Liver (tissue), 3 donors: ENCODE measurements at regions not wholly inside any gene's neighbourhood (a gene's known extent, or its start where the extent isn't known, plus 50 kb on each side); places are given as distances from the start of the nearest gene placed in this dataset.

Experiments used
- GABPA ChIP-seq, 2 donors: IDR thresholded peaks in 1 of 2; conservative IDR thresholded peaks in 1 of 2; 2 replicates each; pipeline ENCODE4 v1.6.1; 2016; ENCODE audit warnings: antibody characterized with exemption in 2 of 2, mild to moderate bottlenecking in 1 of 2, moderate library complexity in 1 of 2
- HNF4A ChIP-seq, 2 donors: conservative IDR thresholded peaks; 2 replicates each; pipeline ENCODE4 v1.6.1; 2016; ENCODE audit warnings: antibody characterized with exemption in 2 of 2, mild to moderate bottlenecking in 2 of 2
- NR2F2 ChIP-seq: IDR thresholded peaks from 2 replicates; pipeline ENCODE4 v1.6.1; 2016; ENCODE audit warnings: antibody characterized with exemption
- RAD21 ChIP-seq, 2 donors: IDR thresholded peaks; 2 replicates each; pipeline ENCODE4 v1.6.1; 2016; ENCODE audit warnings: antibody characterized with exemption in 2 of 2, mild to moderate bottlenecking in 2 of 2
- SP1 ChIP-seq: IDR thresholded peaks from 2 replicates; pipeline ENCODE4 v1.6.1; 2018; ENCODE audit warnings: antibody characterized with exemption, mild to moderate bottlenecking
- TAF1 ChIP-seq: conservative IDR thresholded peaks from 2 replicates; pipeline ENCODE4 v1.6.1; 2016; ENCODE audit warnings: antibody characterized with exemption, mild to moderate bottlenecking
- YY1 ChIP-seq: IDR thresholded peaks from 2 replicates; pipeline ENCODE4 v1.6.1; 2016; ENCODE audit warnings: antibody characterized with exemption, mild to moderate bottlenecking
- TF ChIP-seq, protein P1 (sequence below): fragments of 150-350 bp; IDR thresholded peaks from 2 replicates; pipeline ENCODE4 v1.5.1; 2017; ENCODE audit warnings: improper control_type of control experiment, low read depth, low read length; ENCODE audit not compliant: missing input control
- TF ChIP-seq, protein P2 (sequence below): IDR thresholded peaks from 2 replicates; pipeline ENCODE4 v1.6.1; 2016; ENCODE audit warnings: antibody characterized with exemption, mild to moderate bottlenecking
- TF ChIP-seq, protein P3 (sequence below): IDR thresholded peaks from 2 replicates; pipeline ENCODE4 v1.6.1; 2016; ENCODE audit warnings: antibody characterized with exemption
- TF ChIP-seq, protein P4 (sequence below): IDR thresholded peaks from 2 replicates; pipeline ENCODE4 v1.6.1; 2016; ENCODE audit warnings: antibody characterized with exemption
- donor health status: healthy.
- donor health status: healthy.

DNA sequence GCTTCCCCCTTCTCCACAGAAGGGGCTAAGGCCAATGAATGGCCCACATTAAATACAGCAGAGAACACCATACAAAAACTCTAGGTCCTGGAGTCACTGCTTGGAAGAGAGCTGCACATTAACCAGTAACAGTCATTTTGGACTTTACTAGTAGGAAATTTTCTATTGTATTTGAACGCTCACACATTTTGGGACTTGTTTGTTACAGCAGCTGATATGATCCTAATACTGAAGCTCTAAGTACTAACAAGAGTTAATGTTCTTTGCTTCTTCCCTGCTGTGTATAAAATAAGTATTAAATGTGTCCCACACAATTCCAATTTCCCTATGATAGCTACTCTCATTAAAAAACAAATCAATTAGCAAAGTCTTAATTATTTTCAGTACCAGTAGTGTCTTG lies 148.3 kb upstream of the IRX3 start:
- TF ChIP-seq, protein P1, sequence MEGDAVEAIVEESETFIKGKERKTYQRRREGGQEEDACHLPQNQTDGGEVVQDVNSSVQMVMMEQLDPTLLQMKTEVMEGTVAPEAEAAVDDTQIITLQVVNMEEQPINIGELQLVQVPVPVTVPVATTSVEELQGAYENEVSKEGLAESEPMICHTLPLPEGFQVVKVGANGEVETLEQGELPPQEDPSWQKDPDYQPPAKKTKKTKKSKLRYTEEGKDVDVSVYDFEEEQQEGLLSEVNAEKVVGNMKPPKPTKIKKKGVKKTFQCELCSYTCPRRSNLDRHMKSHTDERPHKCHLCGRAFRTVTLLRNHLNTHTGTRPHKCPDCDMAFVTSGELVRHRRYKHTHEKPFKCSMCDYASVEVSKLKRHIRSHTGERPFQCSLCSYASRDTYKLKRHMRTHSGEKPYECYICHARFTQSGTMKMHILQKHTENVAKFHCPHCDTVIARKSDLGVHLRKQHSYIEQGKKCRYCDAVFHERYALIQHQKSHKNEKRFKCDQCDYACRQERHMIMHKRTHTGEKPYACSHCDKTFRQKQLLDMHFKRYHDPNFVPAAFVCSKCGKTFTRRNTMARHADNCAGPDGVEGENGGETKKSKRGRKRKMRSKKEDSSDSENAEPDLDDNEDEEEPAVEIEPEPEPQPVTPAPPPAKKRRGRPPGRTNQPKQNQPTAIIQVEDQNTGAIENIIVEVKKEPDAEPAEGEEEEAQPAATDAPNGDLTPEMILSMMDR: no peak
- TF ChIP-seq HNF4A (conservative IDR thresholded peaks at IDR 0.05) (no peak), SP1 (no peak), GABPA (IDR thresholded peaks at IDR 0.05 in 1 of 2, conservative IDR thresholded peaks at IDR 0.05 in 1 of 2) (no peak), YY1 (no peak), NR2F2 (no peak), TAF1 (no peak), RAD21 (IDR thresholded peaks at IDR 0.05) (no peak)
- TF ChIP-seq, protein P2, sequence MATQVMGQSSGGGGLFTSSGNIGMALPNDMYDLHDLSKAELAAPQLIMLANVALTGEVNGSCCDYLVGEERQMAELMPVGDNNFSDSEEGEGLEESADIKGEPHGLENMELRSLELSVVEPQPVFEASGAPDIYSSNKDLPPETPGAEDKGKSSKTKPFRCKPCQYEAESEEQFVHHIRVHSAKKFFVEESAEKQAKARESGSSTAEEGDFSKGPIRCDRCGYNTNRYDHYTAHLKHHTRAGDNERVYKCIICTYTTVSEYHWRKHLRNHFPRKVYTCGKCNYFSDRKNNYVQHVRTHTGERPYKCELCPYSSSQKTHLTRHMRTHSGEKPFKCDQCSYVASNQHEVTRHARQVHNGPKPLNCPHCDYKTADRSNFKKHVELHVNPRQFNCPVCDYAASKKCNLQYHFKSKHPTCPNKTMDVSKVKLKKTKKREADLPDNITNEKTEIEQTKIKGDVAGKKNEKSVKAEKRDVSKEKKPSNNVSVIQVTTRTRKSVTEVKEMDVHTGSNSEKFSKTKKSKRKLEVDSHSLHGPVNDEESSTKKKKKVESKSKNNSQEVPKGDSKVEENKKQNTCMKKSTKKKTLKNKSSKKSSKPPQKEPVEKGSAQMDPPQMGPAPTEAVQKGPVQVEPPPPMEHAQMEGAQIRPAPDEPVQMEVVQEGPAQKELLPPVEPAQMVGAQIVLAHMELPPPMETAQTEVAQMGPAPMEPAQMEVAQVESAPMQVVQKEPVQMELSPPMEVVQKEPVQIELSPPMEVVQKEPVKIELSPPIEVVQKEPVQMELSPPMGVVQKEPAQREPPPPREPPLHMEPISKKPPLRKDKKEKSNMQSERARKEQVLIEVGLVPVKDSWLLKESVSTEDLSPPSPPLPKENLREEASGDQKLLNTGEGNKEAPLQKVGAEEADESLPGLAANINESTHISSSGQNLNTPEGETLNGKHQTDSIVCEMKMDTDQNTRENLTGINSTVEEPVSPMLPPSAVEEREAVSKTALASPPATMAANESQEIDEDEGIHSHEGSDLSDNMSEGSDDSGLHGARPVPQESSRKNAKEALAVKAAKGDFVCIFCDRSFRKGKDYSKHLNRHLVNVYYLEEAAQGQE: no peak
- TF ChIP-seq, protein P3, sequence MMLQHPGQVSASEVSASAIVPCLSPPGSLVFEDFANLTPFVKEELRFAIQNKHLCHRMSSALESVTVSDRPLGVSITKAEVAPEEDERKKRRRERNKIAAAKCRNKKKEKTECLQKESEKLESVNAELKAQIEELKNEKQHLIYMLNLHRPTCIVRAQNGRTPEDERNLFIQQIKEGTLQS: no peak
- TF ChIP-seq, protein P4, sequence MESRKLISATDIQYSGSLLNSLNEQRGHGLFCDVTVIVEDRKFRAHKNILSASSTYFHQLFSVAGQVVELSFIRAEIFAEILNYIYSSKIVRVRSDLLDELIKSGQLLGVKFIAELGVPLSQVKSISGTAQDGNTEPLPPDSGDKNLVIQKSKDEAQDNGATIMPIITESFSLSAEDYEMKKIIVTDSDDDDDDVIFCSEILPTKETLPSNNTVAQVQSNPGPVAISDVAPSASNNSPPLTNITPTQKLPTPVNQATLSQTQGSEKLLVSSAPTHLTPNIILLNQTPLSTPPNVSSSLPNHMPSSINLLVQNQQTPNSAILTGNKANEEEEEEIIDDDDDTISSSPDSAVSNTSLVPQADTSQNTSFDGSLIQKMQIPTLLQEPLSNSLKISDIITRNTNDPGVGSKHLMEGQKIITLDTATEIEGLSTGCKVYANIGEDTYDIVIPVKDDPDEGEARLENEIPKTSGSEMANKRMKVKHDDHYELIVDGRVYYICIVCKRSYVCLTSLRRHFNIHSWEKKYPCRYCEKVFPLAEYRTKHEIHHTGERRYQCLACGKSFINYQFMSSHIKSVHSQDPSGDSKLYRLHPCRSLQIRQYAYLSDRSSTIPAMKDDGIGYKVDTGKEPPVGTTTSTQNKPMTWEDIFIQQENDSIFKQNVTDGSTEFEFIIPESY: no peak
